Subcutaneous abdominal adipose tissue (tissue), 5 donors: ENCODE measurements at regions not wholly inside any gene's neighbourhood (a gene's known extent, or its start where the extent isn't known, plus 50 kb on each side); places are given as distances from the start of the nearest gene placed in this dataset.

Experiments
- H3K27ac ChIP-seq: one replicate; pipeline ENCODE4 v1.7.0; 2013; ENCODE audit warnings: low read depth, mild to moderate bottlenecking, inconsistent platforms, low read length, moderate library complexity
- H3K27me3 ChIP-seq, 5 donors: one replicate each; pipeline ENCODE4 v1.7.0; 2013; ENCODE audit warnings: low read length in 5 of 5, inconsistent platforms in 1 of 5; ENCODE audit not compliant: control insufficient read depth in 5 of 5, insufficient read depth in 4 of 5
- H3K36me3 ChIP-seq, 5 donors: one replicate each; pipeline ENCODE4 v1.7.0; 2013; ENCODE audit warnings: low read length in 5 of 5; ENCODE audit not compliant: control insufficient read depth in 5 of 5, insufficient read depth in 5 of 5
- H3K4me1 ChIP-seq, 5 donors: one replicate each; pipeline ENCODE4 v1.7.0; 2013; ENCODE audit warnings: low read length in 5 of 5, mild to moderate bottlenecking in 3 of 5, moderate library complexity in 1 of 5; ENCODE audit not compliant: control insufficient read depth in 5 of 5, insufficient read depth in 5 of 5
- H3K4me3 ChIP-seq, 5 donors: one replicate each; pipeline ENCODE4 v1.7.0; 2013; ENCODE audit warnings: low read length in 5 of 5, low read depth in 1 of 5
- H3K9ac ChIP-seq, 5 donors: one replicate each; pipeline ENCODE4 v1.7.0; 2013; ENCODE audit warnings: low read length in 5 of 5, mild to moderate bottlenecking in 4 of 5, moderate library complexity in 3 of 5
- H3K9me3 ChIP-seq, 5 donors: one replicate each; pipeline ENCODE4 v1.7.0; 2013; ENCODE audit warnings: low read length in 5 of 5; ENCODE audit not compliant: control insufficient read depth in 5 of 5
- donor health status: healthy.
- donor health status: healthy.
- donor health status: healthy.
- donor health status: healthy.
- donor health status: healthy.

DNA sequence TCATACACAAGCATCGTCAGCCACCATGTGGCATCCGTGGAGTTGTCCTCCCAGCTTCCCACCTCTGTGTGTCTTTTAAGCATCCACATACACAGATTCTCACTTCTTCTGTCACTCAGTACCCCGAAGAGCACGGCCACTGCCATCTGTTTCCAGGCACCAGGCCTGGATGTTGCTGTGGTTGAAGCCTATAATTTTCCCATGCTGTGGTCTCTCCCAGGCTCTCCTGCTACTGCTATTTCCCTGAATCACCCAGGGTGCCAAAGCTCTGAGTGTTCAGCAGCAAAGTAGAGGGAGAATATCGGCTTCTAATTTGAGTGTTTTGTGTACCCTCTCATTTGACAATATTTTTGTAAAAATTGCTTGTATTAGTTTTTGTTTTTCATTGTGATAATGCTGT, 265.7 kb downstream of the DIPK2A start:
- no peak overlapping the region for H3K4me3 ChIP-seq
- H3K27ac ChIP-seq = no peak overlapping the region
- no peak overlapping the region for H3K9ac ChIP-seq
- H3K36me3 ChIP-seq = no peaks in the 10 kb centered on the region
- no peaks in the 10 kb centered on the region for H3K27me3 ChIP-seq
- no peaks in the 10 kb centered on the region for H3K9me3 ChIP-seq
- peaks cover 0 to under 1% (median 0%) of the 10 kb centered on the region in 5 donors for H3K4me1 ChIP-seq

GRCh38 chr3:144241404-144241803, 269.8 kb downstream of the DIPK2A start:
- H3K27ac ChIP-seq = no peak overlapping the region
- no peak overlapping the region for H3K4me3 ChIP-seq
- no peak overlapping the region for H3K9ac ChIP-seq
- no peaks in the 10 kb centered on the region for H3K36me3 ChIP-seq
- no peaks in the 10 kb centered on the region for H3K9me3 ChIP-seq
- peaks cover 0 to 5% (median 0%) of the 10 kb centered on the region in 5 donors for H3K4me1 ChIP-seq
- no peaks in the 10 kb centered on the region for H3K27me3 ChIP-seq

DNA sequence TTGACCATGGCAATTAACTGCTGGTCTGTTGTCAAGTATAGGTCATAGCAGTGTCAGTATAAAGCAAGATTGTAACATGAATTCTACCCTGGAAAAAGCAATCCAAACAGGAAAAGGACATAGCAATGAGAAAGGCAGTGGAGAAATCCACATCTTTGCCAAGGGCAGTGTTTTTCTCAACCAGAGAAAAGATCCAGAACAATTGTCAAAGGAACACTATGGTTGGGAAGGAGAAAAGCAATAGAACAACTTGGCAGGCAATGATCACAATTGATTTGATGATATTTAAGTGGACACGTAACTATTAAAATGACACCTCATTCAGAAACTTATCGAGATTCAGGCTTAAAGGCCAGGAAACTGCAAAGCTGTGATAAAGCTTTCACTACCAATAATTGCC, 271.1 kb downstream of the DIPK2A start:
- no peak overlapping the region for H3K4me3 ChIP-seq
- peaks cover 0 to 5% (median 0%) of the 10 kb centered on the region in 5 donors for H3K4me1 ChIP-seq
- H3K9me3 ChIP-seq = no peaks in the 10 kb centered on the region
- H3K9ac ChIP-seq = no peak overlapping the region
- H3K27ac ChIP-seq = no peak overlapping the region
- no peaks in the 10 kb centered on the region for H3K36me3 ChIP-seq
- H3K27me3 ChIP-seq = no peaks in the 10 kb centered on the region

DNA sequence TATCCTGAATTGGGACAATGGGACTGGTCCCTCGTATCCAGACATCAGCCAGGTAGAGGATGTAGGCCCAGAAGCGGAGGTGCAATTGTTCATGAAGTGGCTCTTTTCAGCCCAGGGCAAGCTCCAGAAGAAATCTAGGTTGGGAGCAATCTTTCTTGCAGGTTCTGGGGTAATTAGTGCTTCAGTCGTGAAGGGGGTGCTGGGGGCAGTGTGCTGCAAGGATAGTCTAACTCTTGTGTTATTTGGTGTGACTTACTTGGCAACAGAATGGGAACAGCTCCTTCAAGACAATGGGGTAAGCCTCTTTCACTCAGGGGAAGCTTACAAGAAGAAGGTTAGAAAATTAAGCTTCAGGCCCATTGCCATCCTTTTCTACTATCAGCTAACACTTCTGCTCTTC, 273.0 kb downstream of the DIPK2A start:
- H3K9ac ChIP-seq = no peak overlapping the region
- H3K36me3 ChIP-seq = no peaks in the 10 kb centered on the region
- H3K9me3 ChIP-seq = no peaks in the 10 kb centered on the region
- no peak overlapping the region for H3K27ac ChIP-seq
- H3K27me3 ChIP-seq = no peaks in the 10 kb centered on the region
- peaks cover 0 to 5% (median 0%) of the 10 kb centered on the region in 5 donors for H3K4me1 ChIP-seq
- no peak overlapping the region for H3K4me3 ChIP-seq

- no peaks in the 10 kb centered on the region for H3K36me3 ChIP-seq
- no peak overlapping the region for H3K4me3 ChIP-seq
- H3K9ac ChIP-seq = no peak overlapping the region
- H3K4me1 ChIP-seq = no peaks in the 10 kb centered on the region
- H3K27me3 ChIP-seq = no peaks in the 10 kb centered on the region
- H3K9me3 ChIP-seq = no peaks in the 10 kb centered on the region
- no peak overlapping the region for H3K27ac ChIP-seq
These were observed 281.3 kb downstream of the DIPK2A start for GRCh38 chr3:144252896-144253295.

- Histone ChIP-seq H3K9ac (no peak overlapping the region), H3K27me3 (no peaks in the 10 kb centered on the region), H3K27ac (no peak overlapping the region), H3K36me3 (no peaks in the 10 kb centered on the region), H3K4me1 (no peaks in the 10 kb centered on the region), H3K9me3 (no peaks in the 10 kb centered on the region), H3K4me3 (no peak overlapping the region)
These were observed 285.8 kb downstream of the DIPK2A start for GRCh38 chr3:144257381-144257780.

DNA sequence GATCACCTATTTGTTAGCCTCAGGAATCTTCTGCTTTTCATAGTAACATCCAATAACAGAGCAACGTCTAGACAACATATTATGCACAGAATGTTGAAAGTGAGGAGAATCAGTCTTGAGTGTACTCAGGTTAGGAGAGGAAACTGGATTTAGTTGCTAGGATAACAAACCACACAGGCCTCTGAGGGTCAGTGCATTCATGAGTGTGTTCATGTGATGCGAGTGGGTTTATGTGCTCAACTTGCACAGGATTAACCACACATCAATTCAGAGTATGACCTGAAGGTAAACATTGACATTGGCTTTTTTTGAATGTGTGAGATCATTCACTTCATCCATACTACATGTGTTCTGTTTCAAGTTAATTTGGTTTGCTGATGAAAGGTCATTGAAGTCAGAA, 287.6 kb downstream of the DIPK2A start:
- no peak overlapping the region for H3K4me3 ChIP-seq
- H3K9me3 ChIP-seq = no peaks in the 10 kb centered on the region
- no peaks in the 10 kb centered on the region for H3K27me3 ChIP-seq
- H3K27ac ChIP-seq = no peak overlapping the region
- no peaks in the 10 kb centered on the region for H3K36me3 ChIP-seq
- no peak overlapping the region for H3K9ac ChIP-seq
- no peaks in the 10 kb centered on the region for H3K4me1 ChIP-seq

- Histone ChIP-seq H3K27ac (no peak overlapping the region), H3K4me1 (peaks cover 0 to 10% (median 0%) of the 10 kb centered on the region in 5 donors), H3K9me3 (no peaks in the 10 kb centered on the region), H3K27me3 (no peaks in the 10 kb centered on the region), H3K9ac (no peak overlapping the region), H3K36me3 (no peaks in the 10 kb centered on the region), H3K4me3 (no peak overlapping the region)
These were observed 292.1 kb downstream of the DIPK2A start for GRCh38 chr3:144263706-144264105.

GRCh38 chr3:144264350-144264749, 292.7 kb downstream of the DIPK2A start:
- no peak overlapping the region for H3K27ac ChIP-seq
- no peak overlapping the region for H3K4me3 ChIP-seq
- H3K4me1 ChIP-seq = peaks cover 0 to 10% (median 0%) of the 10 kb centered on the region in 5 donors

DNA sequence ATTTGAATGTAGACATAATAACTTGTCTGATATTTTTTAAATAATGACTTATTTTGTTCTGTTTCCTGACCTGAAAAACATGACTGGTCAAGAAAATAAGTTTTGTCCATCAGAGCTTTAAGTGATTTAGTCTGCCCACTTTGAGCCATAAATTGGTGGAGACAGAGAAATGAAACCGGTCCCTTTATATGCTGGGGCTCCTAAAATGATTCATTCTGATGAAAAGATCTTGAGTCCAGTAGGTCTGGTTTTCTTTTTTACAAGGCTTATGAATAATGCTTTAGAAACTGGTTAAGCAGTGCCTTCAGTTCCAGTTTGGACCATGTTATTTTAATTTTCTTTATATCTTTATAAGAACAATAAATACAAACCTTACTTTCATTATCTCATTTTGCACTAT, 293.2 kb downstream of the DIPK2A start:
- Histone ChIP-seq H3K4me1 (peaks cover 0 to 10% (median 0%) of the 10 kb centered on the region in 5 donors), H3K27ac (no peak overlapping the region), H3K9me3 (no peaks in the 10 kb centered on the region), H3K27me3 (no peaks in the 10 kb centered on the region), H3K36me3 (no peaks in the 10 kb centered on the region), H3K4me3 (no peak overlapping the region), H3K9ac (no peak overlapping the region)

More at GRCh38 chr3:144264350-144264749, 292.7 kb downstream of the DIPK2A start:
- Histone ChIP-seq H3K9me3 (no peaks in the 10 kb centered on the region), H3K9ac (no peak overlapping the region), H3K27me3 (no peaks in the 10 kb centered on the region), H3K36me3 (no peaks in the 10 kb centered on the region)
